ENCODE measurements at regions not wholly inside any gene's neighbourhood (a gene's known extent, or its start where the extent isn't known, plus 50 kb on each side); places are given as distances from the start of the nearest gene placed in this dataset.

- no peaks in the 10 kb centered on the region for H3K9me3 ChIP-seq
- no peak overlapping the region for H3K27ac ChIP-seq
- H3K4me3 ChIP-seq (ENCODE audit: low read depth in 1 of 2, low read length in 1 of 2) = no peak overlapping the region
- no peaks in the 10 kb centered on the region for H3K4me1 ChIP-seq (ENCODE audit: control insufficient read depth in 1 of 2, insufficient read depth in 1 of 2, low read depth in 1 of 2, low read length in 1 of 2)
- H3K36me3 ChIP-seq = no peaks in the 10 kb centered on the region
- H3K27me3 ChIP-seq = no peaks in the 10 kb centered on the region
- TF ChIP-seq, protein P1, sequence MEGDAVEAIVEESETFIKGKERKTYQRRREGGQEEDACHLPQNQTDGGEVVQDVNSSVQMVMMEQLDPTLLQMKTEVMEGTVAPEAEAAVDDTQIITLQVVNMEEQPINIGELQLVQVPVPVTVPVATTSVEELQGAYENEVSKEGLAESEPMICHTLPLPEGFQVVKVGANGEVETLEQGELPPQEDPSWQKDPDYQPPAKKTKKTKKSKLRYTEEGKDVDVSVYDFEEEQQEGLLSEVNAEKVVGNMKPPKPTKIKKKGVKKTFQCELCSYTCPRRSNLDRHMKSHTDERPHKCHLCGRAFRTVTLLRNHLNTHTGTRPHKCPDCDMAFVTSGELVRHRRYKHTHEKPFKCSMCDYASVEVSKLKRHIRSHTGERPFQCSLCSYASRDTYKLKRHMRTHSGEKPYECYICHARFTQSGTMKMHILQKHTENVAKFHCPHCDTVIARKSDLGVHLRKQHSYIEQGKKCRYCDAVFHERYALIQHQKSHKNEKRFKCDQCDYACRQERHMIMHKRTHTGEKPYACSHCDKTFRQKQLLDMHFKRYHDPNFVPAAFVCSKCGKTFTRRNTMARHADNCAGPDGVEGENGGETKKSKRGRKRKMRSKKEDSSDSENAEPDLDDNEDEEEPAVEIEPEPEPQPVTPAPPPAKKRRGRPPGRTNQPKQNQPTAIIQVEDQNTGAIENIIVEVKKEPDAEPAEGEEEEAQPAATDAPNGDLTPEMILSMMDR (IDR thresholded peaks at IDR 0.05) = no peak
These were observed 57.6 kb downstream of the TENT5A start for GRCh38 chr6:81694855-81695254.

- H3K27ac ChIP-seq = no peak overlapping the region
- H3K4me1 ChIP-seq (ENCODE audit: control insufficient read depth in 1 of 2, insufficient read depth in 1 of 2, low read depth in 1 of 2, low read length in 1 of 2) = no peaks in the 10 kb centered on the region
- no peaks in the 10 kb centered on the region for H3K36me3 ChIP-seq
- TF ChIP-seq, protein P1 (IDR thresholded peaks at IDR 0.05) = no peak
- H3K9me3 ChIP-seq = no peaks in the 10 kb centered on the region
- H3K27me3 ChIP-seq = no peaks in the 10 kb centered on the region
- H3K4me3 ChIP-seq (ENCODE audit: low read depth in 1 of 2, low read length in 1 of 2) = no peak overlapping the region
These were observed 58.3 kb downstream of the TENT5A start for GRCh38 chr6:81694207-81694606.

DNA sequence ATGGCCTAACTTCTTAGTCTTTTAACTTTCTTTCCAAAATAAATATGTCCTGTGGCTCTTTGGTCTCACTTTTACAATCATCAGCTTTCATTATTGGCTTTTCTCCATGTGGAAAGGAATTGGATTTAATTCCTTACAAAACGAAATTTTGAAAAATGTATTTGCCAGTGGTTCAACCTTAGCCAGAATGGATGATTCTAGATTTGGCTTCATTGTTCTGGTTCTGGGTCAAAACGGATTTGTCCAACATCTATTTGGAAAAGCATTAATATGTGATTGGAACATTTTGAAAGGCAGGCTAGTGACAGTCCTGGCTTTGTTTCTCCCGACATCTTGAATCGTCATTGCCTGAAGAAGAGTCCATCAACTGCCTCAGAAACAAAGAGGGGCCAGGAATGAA is 59.2 kb downstream of the TENT5A start:
- H3K36me3 ChIP-seq = no peaks in the 10 kb centered on the region
- H3K4me3 ChIP-seq (ENCODE audit: low read depth in 1 of 2, low read length in 1 of 2) = no peak overlapping the region
- TF ChIP-seq, protein P1 (IDR thresholded peaks at IDR 0.05) = no peak
- no peaks in the 10 kb centered on the region for H3K9me3 ChIP-seq
- no peaks in the 10 kb centered on the region for H3K4me1 ChIP-seq (ENCODE audit: control insufficient read depth in 1 of 2, insufficient read depth in 1 of 2, low read depth in 1 of 2, low read length in 1 of 2)
- H3K27ac ChIP-seq = no peak overlapping the region
- no peaks in the 10 kb centered on the region for H3K27me3 ChIP-seq

- H3K27ac ChIP-seq = no peak overlapping the region
- no peak overlapping the region for H3K4me3 ChIP-seq (ENCODE audit: low read depth in 1 of 2, low read length in 1 of 2)
- no peaks in the 10 kb centered on the region for H3K36me3 ChIP-seq
- no peaks in the 10 kb centered on the region for H3K9me3 ChIP-seq
- TF ChIP-seq, protein P1 (IDR thresholded peaks at IDR 0.05) = no peak
- no peaks in the 10 kb centered on the region for H3K27me3 ChIP-seq
- peaks cover 3 to 7% of the 10 kb centered on the region in 2 experiments for H3K4me1 ChIP-seq (ENCODE audit: control insufficient read depth in 1 of 2, insufficient read depth in 1 of 2, low read depth in 1 of 2, low read length in 1 of 2)
These were observed 62.4 kb downstream of the TENT5A start for GRCh38 chr6:81690073-81690472.

DNA sequence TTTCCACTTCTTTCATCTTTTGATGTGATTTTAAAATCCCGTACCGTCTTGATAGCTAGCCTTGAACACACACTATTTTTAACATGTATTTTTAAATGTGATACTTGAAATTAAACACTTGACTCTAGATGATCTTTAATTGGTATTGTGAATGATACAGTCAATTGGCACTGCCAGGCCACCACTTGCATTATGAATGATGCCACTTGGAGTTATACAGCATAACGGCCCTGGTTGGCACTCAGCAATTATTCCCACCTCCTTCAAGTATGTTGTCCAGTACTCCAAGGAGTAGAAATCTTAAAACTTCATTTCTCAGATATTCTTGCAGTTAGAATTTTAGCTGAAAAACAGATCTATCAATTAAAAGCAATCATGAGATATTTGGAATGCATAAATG is 62.9 kb downstream of the TENT5A start:
- H3K4me1 ChIP-seq (ENCODE audit: control insufficient read depth in 1 of 2, insufficient read depth in 1 of 2, low read depth in 1 of 2, low read length in 1 of 2) = peaks cover 3 to 7% of the 10 kb centered on the region in 2 experiments
- H3K9me3 ChIP-seq = no peaks in the 10 kb centered on the region
- no peak overlapping the region for H3K27ac ChIP-seq
- H3K36me3 ChIP-seq = no peaks in the 10 kb centered on the region
- no peak overlapping the region for H3K4me3 ChIP-seq (ENCODE audit: low read depth in 1 of 2, low read length in 1 of 2)
- no peaks in the 10 kb centered on the region for H3K27me3 ChIP-seq
- TF ChIP-seq, protein P1 (IDR thresholded peaks at IDR 0.05) = no peak

DNA sequence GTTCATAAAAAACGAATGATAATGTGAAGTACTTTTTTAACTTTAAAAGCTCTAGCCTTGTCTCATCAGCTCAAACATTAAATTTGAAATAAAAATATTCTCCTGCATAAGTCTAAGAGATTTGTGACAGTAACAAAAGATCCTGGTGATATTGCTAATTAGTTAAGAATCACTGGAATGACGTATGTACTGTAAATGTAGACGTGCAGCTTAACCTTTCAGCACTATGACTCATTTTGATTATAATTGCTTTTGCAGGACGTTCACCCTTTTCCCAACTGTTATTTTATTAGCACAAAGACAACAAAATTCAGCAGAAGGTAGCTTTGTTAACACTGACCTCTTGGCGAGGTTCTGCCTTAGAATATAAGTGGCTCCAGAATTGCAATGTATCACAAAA is 68.6 kb downstream of the TENT5A start:
- Histone ChIP-seq H3K4me3 (ENCODE audit: low read depth in 1 of 2, low read length in 1 of 2) (no peak overlapping the region), H3K4me1 (ENCODE audit: control insufficient read depth in 1 of 2, insufficient read depth in 1 of 2, low read depth in 1 of 2, low read length in 1 of 2) (peaks cover 3 to 7% of the 10 kb centered on the region in 2 experiments), H3K36me3 (no peaks in the 10 kb centered on the region), H3K9me3 (no peaks in the 10 kb centered on the region), H3K27me3 (no peaks in the 10 kb centered on the region), H3K27ac (no peak overlapping the region)
- TF ChIP-seq, protein P1 (IDR thresholded peaks at IDR 0.05) = no peak

Measured in neutrophil (primary cell).